ENCODE measurements at regions not wholly inside any gene's neighbourhood (a gene's known extent, or its start where the extent isn't known, plus 50 kb on each side); places are given as distances from the start of the nearest gene placed in this dataset.

DNA sequence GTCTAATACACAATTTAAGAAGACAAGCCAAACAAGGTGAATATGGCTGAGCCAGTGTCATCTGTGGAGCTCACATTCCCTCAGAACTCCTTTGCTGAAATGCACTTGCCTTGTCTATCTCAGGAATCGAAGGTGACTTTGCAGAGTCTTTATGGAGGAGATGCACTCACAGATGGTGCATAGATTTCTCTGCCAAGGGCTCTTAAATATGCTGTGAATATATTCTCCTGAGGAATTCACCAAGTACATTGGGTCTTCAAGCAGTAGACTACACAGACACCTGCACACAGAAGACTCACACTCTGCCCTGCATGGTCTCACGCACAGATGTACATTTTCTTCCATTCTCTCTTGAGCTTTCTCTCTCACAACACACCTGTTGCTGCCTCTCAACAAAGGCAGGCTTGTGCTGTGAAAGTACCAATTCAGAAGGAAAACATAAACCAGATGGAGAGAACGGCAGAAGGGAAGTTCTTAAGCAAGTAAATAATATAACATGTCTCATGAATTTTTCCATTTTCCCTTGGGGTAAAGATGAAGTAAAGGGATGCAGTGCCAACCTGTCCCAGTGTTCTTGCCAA, 174.7 kb downstream of the DLEU7 start:
- no peak for DNase-seq (ENCODE audit: low spot score)
- Histone ChIP-seq H2AFZ (no peak overlapping the region), H4K20me1 (ENCODE audit: insufficient read depth, poor library complexity, severe bottlenecking) (no peaks in the 10 kb centered on the region), H3K4me3 (no peak overlapping the region), H3K9me3 (ENCODE audit: low read depth) (no peaks in the 10 kb centered on the region), H3K27me3 (no peaks in the 10 kb centered on the region), H3K27ac (no peak overlapping the region), H3K36me3 (replicated peaks; ENCODE audit: insufficient read depth, low read depth) (no peaks in the 10 kb centered on the region), H3K4me1 (ENCODE audit: insufficient read depth) (peaks cover 22% of the 10 kb centered on the region), H3K9me2 (replicated peaks; ENCODE audit: insufficient read depth) (no peaks in the 10 kb centered on the region), H3K4me2 (no peak overlapping the region), H3K79me2 (no peaks in the 10 kb centered on the region)
- WGBS (ENCODE audit: low lambda C conversion rate, missing lambda C conversion rate) = 88% methylated on average over 3 of the region's 3 CpGs
- TF ChIP-seq CTCF (IDR thresholded peaks at IDR 0.05; ENCODE audit: poor library complexity) = no peak
- no peak for TF ChIP-seq EZH2phosphoT487 (IDR thresholded peaks at IDR 0.05; ENCODE audit: low read depth, severe bottlenecking, unreplicated experiment)
- no peak for TF ChIP-seq EZH2 (IDR thresholded peaks at IDR 0.05; ENCODE audit: borderline replicate concordance)

DNA sequence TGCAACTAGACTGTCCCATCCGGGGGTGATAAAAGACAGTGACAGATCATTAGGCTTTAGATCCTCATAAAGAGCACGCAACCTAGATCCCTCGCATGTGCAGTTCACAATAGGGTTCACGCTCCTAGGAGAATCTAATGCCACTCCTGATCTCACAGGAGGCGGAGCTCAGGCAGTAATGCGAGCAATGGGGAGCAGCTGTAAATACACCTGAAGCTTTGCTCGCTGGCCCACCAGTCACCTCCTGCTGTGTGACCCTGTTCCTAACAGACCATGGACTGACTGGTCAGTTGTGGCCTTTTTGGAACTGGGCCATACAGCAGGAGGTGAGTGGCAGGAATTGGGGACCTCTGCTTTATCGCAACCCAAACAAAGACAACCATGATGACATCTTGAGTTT, 173.2 kb downstream of the DLEU7 start:
- Histone ChIP-seq H2AFZ (no peak overlapping the region), H3K36me3 (replicated peaks; ENCODE audit: insufficient read depth, low read depth) (no peaks in the 10 kb centered on the region), H3K4me1 (ENCODE audit: insufficient read depth) (peaks cover 22% of the 10 kb centered on the region), H3K9me2 (replicated peaks; ENCODE audit: insufficient read depth) (no peaks in the 10 kb centered on the region), H3K27me3 (no peaks in the 10 kb centered on the region), H3K79me2 (no peaks in the 10 kb centered on the region), H3K9me3 (ENCODE audit: low read depth) (no peaks in the 10 kb centered on the region), H4K20me1 (ENCODE audit: insufficient read depth, poor library complexity, severe bottlenecking) (no peaks in the 10 kb centered on the region), H3K4me3 (no peak overlapping the region), H3K27ac (no peak overlapping the region), H3K4me2 (no peak overlapping the region)
- WGBS (ENCODE audit: low lambda C conversion rate, missing lambda C conversion rate) = 91% methylated on average over 8 of the region's 8 CpGs
- no peak for DNase-seq (ENCODE audit: low spot score)
- no peak for TF ChIP-seq EZH2 (IDR thresholded peaks at IDR 0.05; ENCODE audit: borderline replicate concordance)
- no peak for TF ChIP-seq CTCF (IDR thresholded peaks at IDR 0.05; ENCODE audit: poor library complexity)
- TF ChIP-seq EZH2phosphoT487 (IDR thresholded peaks at IDR 0.05; ENCODE audit: low read depth, severe bottlenecking, unreplicated experiment) = no peak

- Histone ChIP-seq H3K9me2 (replicated peaks; ENCODE audit: insufficient read depth) (no peaks in the 10 kb centered on the region), H3K27me3 (no peaks in the 10 kb centered on the region), H3K4me3 (no peak overlapping the region), H3K4me1 (ENCODE audit: insufficient read depth) (peaks cover 27% of the 10 kb centered on the region), H3K9me3 (ENCODE audit: low read depth) (no peaks in the 10 kb centered on the region), H2AFZ (no peak overlapping the region), H3K27ac (peak overlapping the region; percentile 55), H3K4me2 (no peak overlapping the region), H4K20me1 (ENCODE audit: insufficient read depth, poor library complexity, severe bottlenecking) (no peaks in the 10 kb centered on the region), H3K79me2 (no peaks in the 10 kb centered on the region), H3K36me3 (replicated peaks; ENCODE audit: insufficient read depth, low read depth) (no peaks in the 10 kb centered on the region)
- DNase-seq (ENCODE audit: low spot score) = no peak
- no peak for TF ChIP-seq EZH2 (IDR thresholded peaks at IDR 0.05; ENCODE audit: borderline replicate concordance)
- TF ChIP-seq EZH2phosphoT487 (IDR thresholded peaks at IDR 0.05; ENCODE audit: low read depth, severe bottlenecking, unreplicated experiment) = no peak
- no peak for TF ChIP-seq CTCF (IDR thresholded peaks at IDR 0.05; ENCODE audit: poor library complexity)
- WGBS (ENCODE audit: low lambda C conversion rate, missing lambda C conversion rate) = 85% methylated on average over 4 of the region's 4 CpGs
Observed at GRCh38 chr13:50670847-50671496, 172.5 kb downstream of the DLEU7 start.

Measured in hepatocyte (in vitro differentiated cells).